ENCODE measurements at regions not wholly inside any gene's neighbourhood (a gene's known extent, or its start where the extent isn't known, plus 50 kb on each side); places are given as distances from the start of the nearest gene placed in this dataset.

DNA sequence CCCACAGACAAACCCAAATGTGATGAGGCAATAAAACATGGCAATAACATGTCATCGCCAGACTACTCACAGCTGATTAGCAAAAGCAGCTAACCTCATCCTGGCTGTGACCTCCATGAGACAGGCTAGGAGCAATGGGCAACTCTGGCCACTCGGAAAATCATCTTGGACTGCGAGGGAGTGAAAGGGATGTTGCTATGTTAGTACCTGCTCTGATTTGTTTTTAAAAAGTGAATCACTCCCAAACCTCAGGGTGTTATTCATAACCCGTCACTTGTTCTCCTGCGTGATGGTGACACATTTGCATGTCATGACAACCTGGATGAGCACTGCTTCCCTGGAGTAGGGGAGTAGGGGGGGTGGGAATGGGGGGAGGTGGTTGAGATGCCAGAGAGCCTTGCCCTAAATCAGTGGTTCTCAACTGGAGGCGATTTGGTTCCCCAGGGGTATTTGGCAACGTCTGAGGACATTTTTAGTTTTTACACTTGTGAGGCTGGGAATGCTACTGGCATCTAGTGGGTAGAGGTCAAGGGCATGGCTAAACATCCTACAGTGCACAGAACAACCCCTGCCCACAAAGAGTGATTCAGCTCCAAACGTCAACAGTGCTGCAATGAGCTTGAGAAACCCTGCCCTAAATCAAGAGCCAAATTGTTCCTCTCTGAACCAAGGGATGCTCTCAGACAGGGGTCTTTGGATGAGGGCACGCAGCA, 241.7 kb downstream of the SOX9 start:
- Histone ChIP-seq H3K36me3 (replicated peaks in 1 of 2) (no peaks in the 10 kb centered on the region), H3K27me3 (no peaks in the 10 kb centered on the region), H3K4me1 (replicated peaks in 1 of 2) (no peaks in the 10 kb centered on the region), H3K27ac (no peak overlapping the region), H3K4me3 (no peak overlapping the region), H3K9me3 (replicated peaks in 1 of 3) (no peaks in the 10 kb centered on the region)
- no peak for DNase-seq
- 54 to 67% (median 64%) methylated on average over 9 of the region's 9 CpGs for WGBS, 4 donors
- TF ChIP-seq, protein P1, sequence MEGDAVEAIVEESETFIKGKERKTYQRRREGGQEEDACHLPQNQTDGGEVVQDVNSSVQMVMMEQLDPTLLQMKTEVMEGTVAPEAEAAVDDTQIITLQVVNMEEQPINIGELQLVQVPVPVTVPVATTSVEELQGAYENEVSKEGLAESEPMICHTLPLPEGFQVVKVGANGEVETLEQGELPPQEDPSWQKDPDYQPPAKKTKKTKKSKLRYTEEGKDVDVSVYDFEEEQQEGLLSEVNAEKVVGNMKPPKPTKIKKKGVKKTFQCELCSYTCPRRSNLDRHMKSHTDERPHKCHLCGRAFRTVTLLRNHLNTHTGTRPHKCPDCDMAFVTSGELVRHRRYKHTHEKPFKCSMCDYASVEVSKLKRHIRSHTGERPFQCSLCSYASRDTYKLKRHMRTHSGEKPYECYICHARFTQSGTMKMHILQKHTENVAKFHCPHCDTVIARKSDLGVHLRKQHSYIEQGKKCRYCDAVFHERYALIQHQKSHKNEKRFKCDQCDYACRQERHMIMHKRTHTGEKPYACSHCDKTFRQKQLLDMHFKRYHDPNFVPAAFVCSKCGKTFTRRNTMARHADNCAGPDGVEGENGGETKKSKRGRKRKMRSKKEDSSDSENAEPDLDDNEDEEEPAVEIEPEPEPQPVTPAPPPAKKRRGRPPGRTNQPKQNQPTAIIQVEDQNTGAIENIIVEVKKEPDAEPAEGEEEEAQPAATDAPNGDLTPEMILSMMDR (IDR thresholded peaks at IDR 0.05), result no peak
- TF ChIP-seq POLR2A (IDR thresholded peaks at IDR 0.05), result no peak
- intact Hi-C loops (cut with DNase I), result no loop called here

DNA sequence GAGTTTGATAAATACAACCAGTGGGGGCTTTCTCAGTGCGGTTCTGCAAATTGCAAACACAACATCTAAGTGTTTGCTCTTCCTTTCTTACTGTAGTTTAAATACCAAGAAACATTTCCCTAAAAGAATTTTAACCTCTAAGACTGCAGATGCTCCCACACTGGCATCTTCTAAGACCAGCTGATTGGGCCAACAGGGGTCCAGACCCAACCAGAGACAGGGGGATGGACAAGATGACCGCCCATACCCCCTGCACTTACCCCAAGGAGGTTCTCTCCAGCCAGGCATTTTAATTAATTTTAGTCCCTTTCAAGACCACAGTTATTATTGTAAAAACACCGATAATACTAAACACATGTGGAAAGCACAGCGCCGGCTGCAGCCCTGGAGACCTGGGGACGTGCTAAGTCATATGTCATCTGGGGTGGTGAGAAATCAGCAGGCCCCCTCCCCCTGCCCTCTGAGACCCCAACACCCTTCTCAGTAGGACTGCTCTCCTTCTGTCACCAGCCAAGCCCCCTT, 242.3 kb downstream of the SOX9 start:
- 57 to 71% (median 64%) methylated on average over 6 of the region's 6 CpGs for WGBS, 4 donors
- Histone ChIP-seq H3K36me3 (replicated peaks in 1 of 2) (no peaks in the 10 kb centered on the region), H3K4me3 (no peak overlapping the region), H3K9me3 (replicated peaks in 1 of 3) (no peaks in the 10 kb centered on the region), H3K27ac (no peak overlapping the region), H3K27me3 (no peaks in the 10 kb centered on the region), H3K4me1 (replicated peaks in 1 of 2) (no peaks in the 10 kb centered on the region)
- DNase-seq, result no peak
- no peak for TF ChIP-seq POLR2A (IDR thresholded peaks at IDR 0.05)
- TF ChIP-seq, protein P1 (IDR thresholded peaks at IDR 0.05), result no peak
- intact Hi-C loops (cut with DNase I), result no loop called here

DNA sequence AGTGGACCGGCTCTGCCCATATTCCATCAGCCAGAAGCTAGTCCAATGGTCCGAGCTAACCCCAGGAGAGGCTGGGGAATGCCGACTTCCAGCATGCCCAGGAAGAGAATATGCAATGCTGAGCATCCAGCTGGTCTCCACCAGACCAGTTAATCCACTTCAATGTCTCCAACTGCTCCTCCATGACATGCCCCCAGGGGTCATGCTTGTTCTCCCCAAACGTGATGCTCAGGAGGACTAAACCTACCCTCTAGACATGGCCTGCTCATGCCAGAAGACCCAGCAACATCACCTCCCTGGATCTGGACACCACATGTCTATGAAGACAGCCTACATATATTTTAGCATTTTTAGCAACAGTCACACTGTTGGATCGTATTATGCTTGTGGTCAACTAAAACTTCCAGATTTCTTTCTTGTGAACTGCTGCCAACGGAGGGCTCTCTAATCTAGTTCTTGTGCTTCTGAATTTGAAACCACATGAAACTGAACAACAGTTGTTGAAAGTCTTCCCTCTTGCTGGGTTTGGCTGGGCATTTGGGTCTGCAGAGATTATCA, 245.1 kb downstream of the SOX9 start:
- intact Hi-C loops (cut with DNase I), result no loop called here
- H3K36me3 ChIP-seq (replicated peaks in 1 of 2), result no peaks in the 10 kb centered on the region
- H3K27me3 ChIP-seq, result no peaks in the 10 kb centered on the region
- no peaks in the 10 kb centered on the region for H3K4me1 ChIP-seq (replicated peaks in 1 of 2)
- H3K9me3 ChIP-seq (replicated peaks in 1 of 3), result no peaks in the 10 kb centered on the region
- DNase-seq, result no peak
- no peak overlapping the region for H3K27ac ChIP-seq
- 77 to 90% (median 78%) methylated on average over 5 to 6 of the region's 6 CpGs for WGBS, 4 donors
- H3K4me3 ChIP-seq, result no peak overlapping the region
- TF ChIP-seq, protein P1 (IDR thresholded peaks at IDR 0.05), result no peak
- no peak for TF ChIP-seq POLR2A (IDR thresholded peaks at IDR 0.05)

DNA sequence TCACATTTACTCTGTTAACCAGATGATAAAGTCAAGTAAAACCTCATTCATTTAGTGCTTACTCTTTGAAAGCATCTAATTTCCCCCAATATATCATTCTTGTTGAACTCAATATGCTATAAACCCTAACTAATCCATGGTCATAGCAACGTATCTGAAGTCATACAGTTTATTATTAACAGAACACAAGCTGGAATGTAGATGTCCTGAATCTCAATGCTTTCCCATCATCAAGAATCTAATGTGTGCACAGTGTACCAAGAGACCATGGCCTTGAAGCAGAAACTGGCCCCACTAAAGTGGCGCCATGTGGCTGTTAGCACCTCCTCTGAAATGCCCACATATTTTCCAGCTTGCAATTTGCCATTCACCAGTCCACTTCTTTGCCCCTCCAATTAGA, 245.8 kb downstream of the SOX9 start:
- Histone ChIP-seq H3K36me3 (replicated peaks in 1 of 2) (no peaks in the 10 kb centered on the region), H3K27me3 (no peaks in the 10 kb centered on the region), H3K27ac (no peak overlapping the region), H3K9me3 (replicated peaks in 1 of 3) (no peaks in the 10 kb centered on the region), H3K4me1 (replicated peaks in 1 of 2) (no peaks in the 10 kb centered on the region), H3K4me3 (no peak overlapping the region)
- DNase-seq, result no peak
- 72 to 89% (median 84%) methylated on average over 2 of the region's 2 CpGs for WGBS, 4 donors
- no peak for TF ChIP-seq POLR2A (IDR thresholded peaks at IDR 0.05)
- TF ChIP-seq, protein P1 (IDR thresholded peaks at IDR 0.05), result no peak
- intact Hi-C loops (cut with DNase I), result no loop called here
